HEK293 (cell line): ENCODE measurements at regions not wholly inside any gene's neighbourhood (a gene's known extent, or its start where the extent isn't known, plus 50 kb on each side); places are given as distances from the start of the nearest gene placed in this dataset.

Source experiments
- CTCF ChIA-PET: fragments of 350-600 bp; formaldehyde crosslinking; extraction: SDS; loops from one replicate; lab custom pipeline; 2021; ENCODE audit warnings: antibody characterized with exemption; lab: Yijun Ruan, JAX
- POLR2A ChIA-PET: fragments of 300-600 bp; formaldehyde crosslinking; extraction: SDS; loops from one replicate; lab custom pipeline; 2020; ENCODE audit warnings: antibody characterized with exemption, inconsistent platforms; lab: Yijun Ruan, JAX
- H3K27ac ChIP-seq: fragments of 200-500 bp; sonication (Bioruptor generic); 2 replicates; pipeline ENCODE4 v1.5.1; 2014; ENCODE audit warnings: low read depth, low read length, control low read depth, inconsistent platforms; ENCODE audit errors: extremely low read depth
- H3K36me3 ChIP-seq, 2 experiments: fragments of 200-500 bp in 1 of 2; sonication (Bioruptor generic) in 1 of 2; 1 replicate in 1 of 2; 2 replicates in 1 of 2; pipeline ENCODE4 v1.5.1; 2014 to 2017; ENCODE audit warnings: inconsistent platforms in 2 of 2, low read length in 2 of 2; ENCODE audit not compliant: control insufficient read depth in 2 of 2, insufficient read depth in 1 of 2
- H3K4me1 ChIP-seq: fragments of 200-500 bp; sonication (Bioruptor generic); 2 replicates; pipeline ENCODE4 v1.5.1; 2014; ENCODE audit warnings: mild to moderate bottlenecking, low read length, inconsistent platforms; ENCODE audit not compliant: control insufficient read depth, insufficient read depth
- H3K4me3 ChIP-seq: 2 replicates; pipeline ENCODE4 v1.5.1; 2011; ENCODE audit warnings: low read depth, mild to moderate bottlenecking, control low read depth, low read length, moderate library complexity
- H3K9me3 ChIP-seq: fragments of 200-500 bp; sonication (Bioruptor generic); 2 replicates; pipeline ENCODE4 v1.5.1; 2014; ENCODE audit warnings: low read depth, low read length, inconsistent platforms; ENCODE audit not compliant: control insufficient read depth, insufficient read depth
- CTCF ChIP-seq: fragments of 450-650 bp; formaldehyde crosslinking; IDR thresholded peaks from 2 replicates; pipeline ENCODE4 v1.5.1; 2016; ENCODE audit warnings: missing biosample characterization, missing genetic modification characterization
- ELK4 ChIP-seq: IDR thresholded peaks from 2 replicates; pipeline ENCODE4 v1.6.1; 2011; ENCODE audit warnings: mild to moderate bottlenecking, low read depth, low read length, borderline replicate concordance
- FEZF1 ChIP-seq: fragments of 450-650 bp; formaldehyde crosslinking; IDR thresholded peaks from 2 replicates; pipeline ENCODE4 v1.5.1; 2016; ENCODE audit warnings: missing biosample characterization, missing genetic modification characterization
- INSM2 ChIP-seq: fragments of 450-650 bp; formaldehyde crosslinking; IDR thresholded peaks from 2 replicates; pipeline ENCODE4 v1.5.1; 2016; ENCODE audit warnings: missing biosample characterization, missing genetic modification characterization
- OVOL3 ChIP-seq: fragments of 450-650 bp; formaldehyde crosslinking; IDR thresholded peaks from 2 replicates; pipeline ENCODE4 v1.5.1; 2016; ENCODE audit warnings: missing biosample characterization, missing genetic modification characterization
- PATZ1 ChIP-seq: fragments of 450-650 bp; formaldehyde crosslinking; IDR thresholded peaks from 2 replicates; pipeline ENCODE4 v1.5.1; 2016; ENCODE audit warnings: missing biosample characterization, missing genetic modification characterization
- ZBTB21 ChIP-seq: fragments of 450-650 bp; formaldehyde crosslinking; IDR thresholded peaks from 2 replicates; pipeline ENCODE4 v1.5.1; 2017; ENCODE audit warnings: missing biosample characterization, missing genetic modification characterization
- ZBTB26 ChIP-seq: fragments of 450-650 bp; formaldehyde crosslinking; optimal IDR thresholded peaks from 2 replicates; pipeline ENCODE3; 2016; ENCODE audit warnings: missing biosample characterization, mild to moderate bottlenecking, missing genetic modification characterization
- ZFP3 ChIP-seq: fragments of 450-650 bp; formaldehyde crosslinking; IDR thresholded peaks from 2 replicates; pipeline ENCODE4 v1.5.1; 2016; ENCODE audit warnings: low read depth, missing biosample characterization, missing genetic modification characterization
- ZNF121 ChIP-seq: fragments of 450-650 bp; formaldehyde crosslinking; IDR thresholded peaks from 2 replicates; pipeline ENCODE4 v1.5.1; 2016; ENCODE audit warnings: missing biosample characterization, missing genetic modification characterization
- ZNF514 ChIP-seq: fragments of 450-650 bp; formaldehyde crosslinking; IDR thresholded peaks from 2 replicates; pipeline ENCODE4 v1.5.1; 2016; ENCODE audit warnings: missing biosample characterization, missing genetic modification characterization
- ZNF530 ChIP-seq: fragments of 450-650 bp; formaldehyde crosslinking; IDR thresholded peaks from 2 replicates; pipeline ENCODE4 v1.5.1; 2016; ENCODE audit warnings: low read depth, missing biosample characterization, missing genetic modification characterization
- ZNF610 ChIP-seq: fragments of 450-650 bp; formaldehyde crosslinking; IDR thresholded peaks from 2 replicates; pipeline ENCODE4 v1.5.1; 2016; ENCODE audit warnings: missing biosample characterization, missing genetic modification characterization, borderline replicate concordance
- ZNF629 ChIP-seq: fragments of 450-650 bp; formaldehyde crosslinking; IDR thresholded peaks from 2 replicates; pipeline ENCODE4 v1.5.1; 2017; ENCODE audit warnings: missing biosample characterization, missing genetic modification characterization
- ZNF701 ChIP-seq: fragments of 450-650 bp; formaldehyde crosslinking; IDR thresholded peaks from 2 replicates; pipeline ENCODE4 v1.5.1; 2016; ENCODE audit warnings: missing biosample characterization, missing genetic modification characterization
- ZNF768 ChIP-seq: fragments of 450-650 bp; formaldehyde crosslinking; IDR thresholded peaks from 2 replicates; pipeline ENCODE4 v1.5.1; 2018; ENCODE audit warnings: missing biosample characterization, mild to moderate bottlenecking, missing genetic modification characterization
- ZNF792 ChIP-seq: fragments of 450-650 bp; formaldehyde crosslinking; IDR thresholded peaks from 2 replicates; pipeline ENCODE4 v1.5.1; 2016; ENCODE audit warnings: missing biosample characterization, missing genetic modification characterization
- TF ChIP-seq, protein P1 (sequence below): fragments of 450-650 bp; formaldehyde crosslinking; IDR thresholded peaks from 2 replicates; pipeline ENCODE4; 2016; ENCODE audit warnings: missing biosample characterization, missing genetic modification characterization

- no peak overlapping the region for H3K27ac ChIP-seq
- H3K36me3 ChIP-seq: no peaks in the 10 kb centered on the region
- no peaks in the 10 kb centered on the region for H3K9me3 ChIP-seq
- no peaks in the 10 kb centered on the region for H3K4me1 ChIP-seq
- no peak for TF ChIP-seq ELK4
- no peak for TF ChIP-seq CTCF (tag by site-specific recombination)
- no peak for TF ChIP-seq ZNF530 (tag by site-specific recombination)
- TF ChIP-seq FEZF1 (tag by site-specific recombination): no peak
- TF ChIP-seq ZNF121 (tag by site-specific recombination): no peak
- no peak for TF ChIP-seq ZBTB21 (tag by site-specific recombination)
- TF ChIP-seq ZBTB26: no peak
- no peak for TF ChIP-seq ZNF768 (tag by site-specific recombination)
- TF ChIP-seq ZNF514 (tag by site-specific recombination): no peak
- TF ChIP-seq, all 188 proteins: peak for 0
- ChIA-PET POLR2A (no interaction called here), CTCF (no interaction called here)
- no peak overlapping the region for H3K4me3 ChIP-seq
These were observed 157.7 kb upstream of the CADPS start for GRCh38 chr3:63032881-63033280.

- ChIA-PET POLR2A (no interaction called here), CTCF (no interaction called here)
These were observed 158.9 kb upstream of the CADPS start for GRCh38 chr3:63034101-63034500.

GRCh38 chr3:63037116-63037515, 161.9 kb upstream of the CADPS start:
- Histone ChIP-seq H3K4me1 (no peaks in the 10 kb centered on the region), H3K9me3 (no peaks in the 10 kb centered on the region), H3K27ac (no peak overlapping the region), H3K36me3 (no peaks in the 10 kb centered on the region), H3K4me3 (no peak overlapping the region)
- POLR2A ChIA-PET: no interaction called here
- no peak for TF ChIP-seq INSM2 (tag by site-specific recombination)
- no peak for TF ChIP-seq ZFP3 (tag by site-specific recombination)
- no peak for TF ChIP-seq ZNF701 (tag by site-specific recombination)
- no peak for TF ChIP-seq ZNF629 (tag by site-specific recombination)
- CTCF ChIA-PET: no interaction called here

More at GRCh38 chr3:63034101-63034500, 158.9 kb upstream of the CADPS start:
- no peak overlapping the region for H3K4me3 ChIP-seq
- H3K36me3 ChIP-seq: no peaks in the 10 kb centered on the region
- TF ChIP-seq, protein P1, sequence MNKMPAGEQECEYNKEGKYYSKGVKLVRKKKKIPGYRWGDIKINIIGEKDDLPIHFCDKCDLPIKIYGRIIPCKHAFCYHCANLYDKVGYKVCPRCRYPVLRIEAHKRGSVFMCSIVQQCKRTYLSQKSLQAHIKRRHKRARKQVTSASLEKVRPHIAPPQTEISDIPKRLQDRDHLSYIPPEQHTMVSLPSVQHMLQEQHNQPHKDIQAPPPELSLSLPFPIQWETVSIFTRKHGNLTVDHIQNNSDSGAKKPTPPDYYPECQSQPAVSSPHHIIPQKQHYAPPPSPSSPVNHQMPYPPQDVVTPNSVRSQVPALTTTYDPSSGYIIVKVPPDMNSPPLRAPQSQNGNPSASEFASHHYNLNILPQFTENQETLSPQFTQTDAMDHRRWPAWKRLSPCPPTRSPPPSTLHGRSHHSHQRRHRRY (tag by site-specific recombination): no peak
- TF ChIP-seq ZNF610 (tag by site-specific recombination) (no peak), ZNF792 (no peak), OVOL3 (no peak), PATZ1 (tag by site-specific recombination) (no peak)
- TF ChIP-seq, all 188 proteins: peak for 0
- Histone ChIP-seq H3K4me1 (no peaks in the 10 kb centered on the region), H3K27ac (no peak overlapping the region), H3K9me3 (no peaks in the 10 kb centered on the region)
